Medulla oblongata (tissue), 1 donor: ENCODE measurements at regions not wholly inside any gene's neighbourhood (a gene's known extent, or its start where the extent isn't known, plus 50 kb on each side); places are given as distances from the start of the nearest gene placed in this dataset.
"Not testable (repeated sequence)": the region's sequence is repeated elsewhere in the genome, so short reads cannot be mapped to it uniquely, and the experiment has no call there.

Experiments
- DNase-seq: peaks from one replicate; pipeline ENCODE4 v3.0.0-alpha.2; 2015; ENCODE audit errors: extremely low spot score

GRCh38 chr6:47407300-47408281 is 70.0 kb upstream of the CD2AP start:
- no peak for DNase-seq

GRCh38 chr6:47413752-47414422 is 63.7 kb upstream of the CD2AP start:
- DNase-seq: peak; percentile 91

- peak; percentile 65 for DNase-seq
Observed at GRCh38 chr6:47414423-47415167, 63.0 kb upstream of the CD2AP start.

GRCh38 chr6:47416396-47417345 is 60.9 kb upstream of the CD2AP start:
- no peak for DNase-seq

GRCh38 chr6:47419621-47420020 is 58.0 kb upstream of the CD2AP start:
- DNase-seq: no peak

- DNase-seq: no peak
Observed at GRCh38 chr6:47420394-47421371, 56.9 kb upstream of the CD2AP start.

- DNase-seq: no peak
Observed at GRCh38 chr6:47423079-47423478, 54.5 kb upstream of the CD2AP start.

- no peak for DNase-seq
Observed at GRCh38 chr6:47424436-47424836, 53.2 kb upstream of the CD2AP start.

- DNase-seq: not testable (repeated sequence)
Observed at GRCh38 chr6:47425724-47426123, 51.9 kb upstream of the CD2AP start.

- DNase-seq: no peak
Observed at GRCh38 chr6:47426524-47427302, 50.9 kb upstream of the CD2AP start.

- no peak for DNase-seq
Observed at GRCh38 chr6:47427680-47428079, 49.9 kb upstream of the CD2AP start.
